ENCODE measurements at regions not wholly inside any gene's neighbourhood (a gene's known extent, or its start where the extent isn't known, plus 50 kb on each side); places are given as distances from the start of the nearest gene placed in this dataset.

DNA sequence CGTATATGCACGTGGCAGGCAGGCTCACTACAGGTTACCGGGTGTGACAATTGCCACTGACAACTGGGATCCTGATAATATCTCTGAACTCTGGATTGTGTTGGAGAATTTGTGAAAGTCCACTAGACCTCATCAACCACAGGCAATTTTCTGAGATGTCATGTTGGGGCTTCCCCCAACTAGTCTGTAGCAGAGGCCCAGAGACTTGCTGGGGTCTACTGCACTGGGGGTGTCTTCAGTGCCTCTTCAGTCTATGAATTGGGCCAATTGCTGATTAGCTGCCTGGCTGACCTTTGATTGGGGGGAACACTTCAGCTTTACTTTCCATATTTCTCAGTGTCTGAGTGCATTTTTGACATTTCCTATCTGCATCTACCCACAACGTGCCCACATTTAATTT is 201.5 kb downstream of the MTX2 start:
- TF ChIP-seq, protein P1, sequence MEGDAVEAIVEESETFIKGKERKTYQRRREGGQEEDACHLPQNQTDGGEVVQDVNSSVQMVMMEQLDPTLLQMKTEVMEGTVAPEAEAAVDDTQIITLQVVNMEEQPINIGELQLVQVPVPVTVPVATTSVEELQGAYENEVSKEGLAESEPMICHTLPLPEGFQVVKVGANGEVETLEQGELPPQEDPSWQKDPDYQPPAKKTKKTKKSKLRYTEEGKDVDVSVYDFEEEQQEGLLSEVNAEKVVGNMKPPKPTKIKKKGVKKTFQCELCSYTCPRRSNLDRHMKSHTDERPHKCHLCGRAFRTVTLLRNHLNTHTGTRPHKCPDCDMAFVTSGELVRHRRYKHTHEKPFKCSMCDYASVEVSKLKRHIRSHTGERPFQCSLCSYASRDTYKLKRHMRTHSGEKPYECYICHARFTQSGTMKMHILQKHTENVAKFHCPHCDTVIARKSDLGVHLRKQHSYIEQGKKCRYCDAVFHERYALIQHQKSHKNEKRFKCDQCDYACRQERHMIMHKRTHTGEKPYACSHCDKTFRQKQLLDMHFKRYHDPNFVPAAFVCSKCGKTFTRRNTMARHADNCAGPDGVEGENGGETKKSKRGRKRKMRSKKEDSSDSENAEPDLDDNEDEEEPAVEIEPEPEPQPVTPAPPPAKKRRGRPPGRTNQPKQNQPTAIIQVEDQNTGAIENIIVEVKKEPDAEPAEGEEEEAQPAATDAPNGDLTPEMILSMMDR (IDR thresholded peaks at IDR 0.05; ENCODE audit: unreplicated experiment), result no peak
- Mint-ChIP-seq H3K27ac (no peak overlapping the region), H3K9me3 (no peaks in the 10 kb centered on the region), H3K4me3 (no peak overlapping the region), H3K36me3 (no peaks in the 10 kb centered on the region), H3K4me1 (peaks cover 2% of the 10 kb centered on the region), H3K27me3 (ENCODE audit: low read depth) (peaks cover 50% of the 10 kb centered on the region)
- DNase-seq (ENCODE audit: low spot score in 2 of 2, unreplicated experiment in 2 of 2), result no peak

DNA sequence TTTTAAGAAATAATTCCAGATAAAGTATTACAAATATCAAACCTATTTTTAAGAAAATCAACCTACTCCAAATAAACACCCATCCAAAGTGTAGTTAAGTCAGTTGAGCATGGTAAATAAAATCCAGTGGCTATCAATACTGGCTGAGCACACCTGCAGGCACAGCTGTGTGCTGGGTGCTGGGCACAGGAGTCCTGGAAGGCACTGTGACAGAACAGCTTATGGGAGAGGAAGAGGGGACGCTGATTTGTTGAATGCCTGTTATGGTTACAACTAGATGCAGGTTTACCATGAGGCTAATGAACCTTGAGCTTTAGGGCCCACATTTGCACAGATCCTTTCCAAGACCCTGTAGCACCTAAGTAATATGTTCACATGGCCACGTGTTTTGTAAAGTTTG is 202.7 kb downstream of the MTX2 start:
- H3K4me1 Mint-ChIP-seq, result peaks cover 2% of the 10 kb centered on the region
- H3K36me3 Mint-ChIP-seq, result no peaks in the 10 kb centered on the region
- no peak for DNase-seq (ENCODE audit: low spot score in 2 of 2, unreplicated experiment in 2 of 2)
- H3K27ac Mint-ChIP-seq, result no peak overlapping the region
- TF ChIP-seq, protein P1 (IDR thresholded peaks at IDR 0.05; ENCODE audit: unreplicated experiment), result no peak
- no peak overlapping the region for H3K4me3 Mint-ChIP-seq
- H3K9me3 Mint-ChIP-seq, result no peaks in the 10 kb centered on the region
- H3K27me3 Mint-ChIP-seq (ENCODE audit: low read depth), result peaks cover 45% of the 10 kb centered on the region

DNA sequence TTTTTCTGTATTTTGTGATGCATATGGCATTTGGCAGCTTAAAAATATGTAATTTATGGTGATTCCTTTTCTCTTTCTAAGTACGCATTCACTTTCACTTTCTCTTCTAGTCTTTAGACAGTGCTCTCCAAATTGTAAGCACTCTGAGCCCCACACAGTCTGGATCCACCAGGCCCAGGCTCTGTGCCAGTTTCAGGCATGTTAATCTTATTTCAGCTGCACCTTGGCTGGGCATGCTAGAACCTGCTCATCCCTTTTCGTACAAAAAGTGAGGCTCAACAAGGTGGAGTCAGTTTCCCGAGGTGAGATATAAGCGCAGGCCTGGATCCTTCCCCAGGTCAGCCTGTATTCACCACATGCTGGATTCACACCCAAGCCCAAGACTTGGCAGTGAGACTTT is 203.9 kb downstream of the MTX2 start:
- no peak overlapping the region for H3K27ac Mint-ChIP-seq
- peaks cover 45% of the 10 kb centered on the region for H3K27me3 Mint-ChIP-seq (ENCODE audit: low read depth)
- no peak for DNase-seq (ENCODE audit: low spot score in 2 of 2, unreplicated experiment in 2 of 2)
- no peaks in the 10 kb centered on the region for H3K9me3 Mint-ChIP-seq
- peaks cover 2% of the 10 kb centered on the region for H3K4me1 Mint-ChIP-seq
- TF ChIP-seq, protein P1 (IDR thresholded peaks at IDR 0.05; ENCODE audit: unreplicated experiment), result no peak
- H3K36me3 Mint-ChIP-seq, result no peaks in the 10 kb centered on the region
- H3K4me3 Mint-ChIP-seq, result no peak overlapping the region

DNA sequence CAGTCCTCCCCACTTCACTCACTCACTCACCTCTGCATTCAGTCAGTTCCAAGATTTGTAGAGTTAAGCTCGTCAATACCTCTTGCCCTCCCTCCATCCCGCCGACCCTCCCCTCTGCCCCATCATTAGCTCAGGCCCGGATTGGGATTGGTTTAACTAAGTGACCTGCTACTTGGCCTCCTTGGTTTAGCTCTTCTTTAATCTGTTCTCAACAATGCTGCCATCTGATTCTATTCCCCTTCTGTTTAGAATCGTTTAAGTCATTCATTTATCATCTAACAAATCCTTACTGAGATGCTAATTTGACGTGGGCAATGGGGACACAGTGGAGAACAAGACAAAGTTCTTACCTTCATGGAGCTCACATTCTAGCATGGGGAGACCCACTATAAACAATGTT is 204.6 kb downstream of the MTX2 start:
- no peak overlapping the region for H3K27ac Mint-ChIP-seq
- no peak overlapping the region for H3K4me3 Mint-ChIP-seq
- no peaks in the 10 kb centered on the region for H3K36me3 Mint-ChIP-seq
- peaks cover 2% of the 10 kb centered on the region for H3K4me1 Mint-ChIP-seq
- TF ChIP-seq, protein P1 (IDR thresholded peaks at IDR 0.05; ENCODE audit: unreplicated experiment), result no peak
- H3K9me3 Mint-ChIP-seq, result no peaks in the 10 kb centered on the region
- H3K27me3 Mint-ChIP-seq (ENCODE audit: low read depth), result peaks cover 46% of the 10 kb centered on the region
- no peak for DNase-seq (ENCODE audit: low spot score in 2 of 2, unreplicated experiment in 2 of 2)

DNA sequence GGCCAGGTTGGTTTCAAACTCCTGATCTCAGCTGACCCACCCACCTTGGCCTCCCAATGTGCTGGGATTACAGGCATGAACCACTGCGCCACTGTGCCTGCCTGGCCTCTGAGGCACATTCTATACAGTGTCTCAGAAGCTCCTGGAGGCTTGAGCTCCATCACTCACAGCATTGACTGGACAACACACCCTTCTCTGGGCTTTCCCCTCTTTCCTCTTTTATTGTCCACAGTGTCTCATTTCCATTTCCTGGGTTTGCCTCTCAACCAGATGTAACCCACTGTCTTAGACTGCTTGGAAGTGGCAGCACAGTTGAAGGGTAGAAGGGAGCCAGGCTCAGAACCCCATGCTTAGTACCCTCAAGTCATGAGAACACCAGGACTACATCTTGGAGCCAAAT is 208.1 kb downstream of the MTX2 start:
- TF ChIP-seq, protein P1 (IDR thresholded peaks at IDR 0.05; ENCODE audit: unreplicated experiment), result no peak
- H3K4me1 Mint-ChIP-seq, result peaks cover 2% of the 10 kb centered on the region
- H3K4me3 Mint-ChIP-seq, result no peak overlapping the region
- no peak overlapping the region for H3K27ac Mint-ChIP-seq
- peaks cover 51% of the 10 kb centered on the region for H3K27me3 Mint-ChIP-seq (ENCODE audit: low read depth)
- no peak for DNase-seq (ENCODE audit: low spot score in 2 of 2, unreplicated experiment in 2 of 2)
- H3K9me3 Mint-ChIP-seq, result no peaks in the 10 kb centered on the region
- H3K36me3 Mint-ChIP-seq, result no peaks in the 10 kb centered on the region

DNA sequence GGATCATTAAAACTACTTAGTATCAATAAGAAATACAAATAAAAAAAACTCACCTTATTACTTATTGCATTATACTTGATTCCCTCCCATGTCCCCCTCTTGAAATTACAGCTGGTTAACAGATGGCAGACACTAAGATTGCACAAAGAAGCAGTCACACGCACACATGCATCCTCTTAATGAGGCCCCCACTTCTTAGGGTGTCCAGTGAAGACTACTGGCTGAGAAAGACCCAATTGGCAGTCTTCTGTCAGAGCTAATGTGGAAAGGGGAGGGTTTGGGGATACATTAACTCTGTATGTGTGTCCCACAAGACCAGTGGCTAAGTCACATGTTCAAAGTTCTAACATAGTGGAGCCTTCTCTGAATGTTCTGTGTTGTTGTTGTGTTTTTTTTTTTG is 210.7 kb downstream of the MTX2 start:
- no peak overlapping the region for H3K4me3 Mint-ChIP-seq
- H3K4me1 Mint-ChIP-seq, result no peaks in the 10 kb centered on the region
- H3K9me3 Mint-ChIP-seq, result no peaks in the 10 kb centered on the region
- H3K27me3 Mint-ChIP-seq (ENCODE audit: low read depth), result peaks cover 63% of the 10 kb centered on the region
- H3K36me3 Mint-ChIP-seq, result no peaks in the 10 kb centered on the region
- no peak for DNase-seq (ENCODE audit: low spot score in 2 of 2, unreplicated experiment in 2 of 2)
- H3K27ac Mint-ChIP-seq, result no peak overlapping the region
- TF ChIP-seq, protein P1 (IDR thresholded peaks at IDR 0.05; ENCODE audit: unreplicated experiment), result no peak
